ENCODE measurements at regions not wholly inside any gene's neighbourhood (a gene's known extent, or its start where the extent isn't known, plus 50 kb on each side); places are given as distances from the start of the nearest gene placed in this dataset.

- TF ChIP-seq CTCF (IDR thresholded peaks at IDR 0.05; ENCODE audit: low read depth, low read length) (no peak), EZH2phosphoT487 (IDR thresholded peaks at IDR 0.05; ENCODE audit: low read depth) (no peak)
Measured at GRCh38 chr20:40545478-40545877, 143.6 kb downstream of the MAFB start.
